GM18951 (cell line): ENCODE measurements at regions not wholly inside any gene's neighbourhood (a gene's known extent, or its start where the extent isn't known, plus 50 kb on each side); places are given as distances from the start of the nearest gene placed in this dataset.

Experiments used
- POLR2A ChIP-seq: IDR thresholded peaks from 4 replicates; pipeline ENCODE4 v1.6.1; 2011; ENCODE audit warnings: mild to moderate bottlenecking; ENCODE audit not compliant: insufficient read length, insufficient read depth; ENCODE audit errors: extremely low read depth
- in situ Hi-C: fragments of 300-500 bp; cut with MboI; formaldehyde crosslinking; loops from one replicate; pipeline ENCODE4 v1.12.0; 2022; ENCODE audit warnings: low sequenced_read_pairs, mixed read lengths, inconsistent platforms; ENCODE audit not compliant: unreplicated experiment

- in situ Hi-C loops: no loop called here
- no peak for TF ChIP-seq POLR2A
Measured at GRCh38 chr13:34144142-34144541, 326.2 kb downstream of the RFC3 start.

GRCh38 chr13:34145061-34145460, 327.1 kb downstream of the RFC3 start:
- in situ Hi-C loops: no loop called here
- no peak for TF ChIP-seq POLR2A

DNA sequence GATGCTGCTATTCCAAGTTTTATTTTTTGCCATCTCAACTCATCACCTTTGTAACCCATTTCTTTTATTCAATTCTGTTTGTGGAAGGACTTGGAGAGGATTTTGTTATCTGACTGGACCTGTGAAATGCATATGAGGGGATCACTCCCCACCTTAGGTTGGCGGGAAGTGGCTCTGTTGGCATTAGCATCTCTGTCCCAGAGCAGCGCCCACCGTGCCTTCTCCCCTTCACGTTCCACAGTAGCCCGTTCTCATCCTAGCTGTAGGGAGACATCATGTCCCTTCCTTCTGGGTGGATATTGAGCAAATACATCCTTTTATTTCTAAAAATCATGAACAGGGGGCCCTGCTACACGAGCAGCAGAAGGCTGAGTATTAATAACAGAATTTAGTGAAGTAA, 330.4 kb downstream of the RFC3 start:
- TF ChIP-seq POLR2A: no peak
- in situ Hi-C loops: no loop called here

- TF ChIP-seq POLR2A: no peak
- in situ Hi-C loops: no loop called here
Measured at GRCh38 chr13:34151885-34152284, 333.9 kb downstream of the RFC3 start.

GRCh38 chr13:34152409-34152808, 334.5 kb downstream of the RFC3 start:
- no peak for TF ChIP-seq POLR2A
- in situ Hi-C loops: no loop called here

- in situ Hi-C loops: no loop called here
- no peak for TF ChIP-seq POLR2A
Measured at GRCh38 chr13:34152996-34153395, 335.0 kb downstream of the RFC3 start.

DNA sequence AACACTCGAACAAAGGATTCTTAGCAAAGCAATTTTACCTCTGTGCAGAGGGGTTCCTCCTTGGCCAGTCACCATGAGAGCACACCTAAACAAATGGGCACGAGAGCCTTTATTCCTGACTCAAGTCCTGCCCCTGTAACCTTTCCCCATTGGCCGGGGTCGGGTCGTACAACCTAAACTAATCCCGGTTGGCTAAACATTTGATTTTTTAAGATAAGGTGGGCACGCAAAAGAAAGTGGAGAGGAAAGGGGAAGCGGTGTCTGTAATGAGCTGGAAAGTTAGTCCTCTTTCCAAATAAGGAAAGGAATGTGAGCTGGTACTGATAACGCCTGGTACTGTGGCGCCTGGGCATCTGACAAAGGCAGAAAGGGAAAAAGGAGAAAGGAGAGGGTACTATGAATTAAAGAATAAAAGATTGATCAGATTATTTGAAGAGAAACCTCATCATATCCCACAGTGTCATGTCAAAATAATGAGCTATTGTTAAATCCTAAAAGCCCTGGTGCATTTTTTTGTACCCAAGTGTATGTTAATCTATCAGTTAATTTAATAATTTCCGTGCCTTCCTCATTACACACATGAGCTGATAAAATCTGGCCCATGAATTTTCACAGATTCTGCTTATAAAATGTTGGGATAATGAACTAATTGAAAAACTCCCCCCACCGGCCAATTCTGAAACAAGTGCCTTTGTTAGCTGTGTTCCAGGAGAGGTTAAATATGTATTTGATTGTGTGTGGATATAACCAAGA, 335.7 kb downstream of the RFC3 start:
- in situ Hi-C loops: no loop called here
- TF ChIP-seq POLR2A: no peak

DNA sequence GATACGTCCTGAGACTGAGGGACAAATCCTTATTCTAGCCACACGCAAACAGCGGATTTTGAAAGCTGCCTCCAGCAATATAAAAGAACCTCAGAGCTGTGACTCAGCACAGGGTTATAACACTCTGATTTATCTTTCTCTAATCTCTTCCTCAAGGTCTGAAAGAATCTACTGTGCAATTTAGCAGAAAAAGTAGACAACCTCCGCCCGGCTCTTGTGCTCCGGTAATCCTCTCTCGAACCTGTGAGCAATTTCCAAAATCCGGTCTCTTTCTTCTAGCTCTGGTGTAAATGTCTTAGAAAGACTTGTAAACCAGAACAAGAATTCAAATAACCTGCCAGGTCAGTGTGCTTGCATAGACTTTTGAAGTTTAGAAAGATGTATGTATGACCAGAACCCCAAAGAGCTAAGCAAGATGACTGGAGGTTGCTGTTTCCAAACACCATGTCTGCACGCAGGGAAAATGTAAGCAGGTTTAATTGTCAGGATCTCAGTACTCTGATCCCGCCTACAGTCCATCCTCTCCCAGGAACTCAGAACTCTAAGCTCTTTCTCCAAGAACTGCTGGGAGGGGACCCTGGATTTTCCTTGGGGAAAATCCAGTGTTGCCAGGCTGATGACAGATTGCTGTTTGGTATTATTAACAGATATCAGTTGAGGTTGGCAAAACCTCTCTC, 338.1 kb downstream of the RFC3 start:
- no peak for TF ChIP-seq POLR2A
- in situ Hi-C loops: no loop called here

DNA sequence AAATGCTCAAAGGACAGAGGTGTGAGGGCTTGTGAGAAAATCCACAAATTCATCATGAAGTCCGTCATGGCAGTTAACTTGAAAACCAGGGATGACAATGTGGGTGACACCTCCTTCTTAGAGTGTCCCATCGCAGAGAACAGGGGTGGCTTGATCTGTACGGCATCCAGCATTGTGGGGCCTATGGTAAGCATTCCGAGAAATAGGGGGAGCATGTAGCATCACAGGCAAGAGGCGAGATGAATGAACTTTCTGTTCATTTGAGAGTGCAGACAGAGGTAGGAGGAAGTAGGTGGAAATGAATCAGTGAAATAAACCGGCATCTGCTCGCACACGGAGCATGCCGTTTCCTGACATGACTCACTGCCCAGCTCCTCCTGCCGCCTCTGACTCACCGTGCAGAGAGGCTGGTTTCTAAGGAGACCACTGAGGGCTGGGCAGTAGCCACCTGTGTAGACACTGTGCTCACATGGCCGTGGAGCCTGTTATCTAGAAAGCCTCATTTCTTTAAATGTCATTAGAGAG, 339.0 kb downstream of the RFC3 start:
- in situ Hi-C loops: no loop called here
- TF ChIP-seq POLR2A: no peak

GRCh38 chr13:34159946-34160345, 342.0 kb downstream of the RFC3 start:
- in situ Hi-C loops: no loop called here

DNA sequence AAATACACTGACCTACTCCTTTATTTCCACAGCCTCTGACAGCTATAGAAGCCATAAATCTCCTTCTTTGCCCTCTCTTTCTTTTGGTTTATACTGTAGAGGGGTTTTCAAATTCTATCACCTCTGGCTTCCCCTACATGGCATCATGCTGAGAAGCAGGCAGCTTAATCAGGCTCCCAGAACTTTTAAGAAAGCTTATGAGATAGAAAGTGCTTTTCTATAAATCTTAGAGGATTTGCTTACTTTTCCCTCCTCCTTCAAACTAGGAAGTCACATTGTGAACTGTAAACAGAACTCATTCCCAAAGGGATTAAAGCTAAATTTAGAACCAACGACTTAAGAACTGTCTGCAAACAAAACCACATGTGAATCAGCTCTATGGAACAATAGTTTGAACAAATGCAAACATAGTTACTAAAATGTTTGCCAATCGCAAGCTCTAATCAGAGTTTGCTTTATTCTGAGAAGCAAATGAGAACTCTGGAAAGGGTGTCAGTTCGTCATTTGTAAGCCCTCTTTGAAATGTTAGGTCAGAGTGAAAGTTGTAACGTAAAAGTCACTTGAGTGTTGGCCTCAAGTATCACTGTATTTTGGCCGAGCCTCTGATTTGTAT, 344.1 kb downstream of the RFC3 start:
- no peak for TF ChIP-seq POLR2A
- in situ Hi-C loops: no loop called here

More at GRCh38 chr13:34159946-34160345, 342.0 kb downstream of the RFC3 start:
- TF ChIP-seq POLR2A: no peak

- in situ Hi-C loops: no loop called here
Measured at GRCh38 chr13:34162544-34162933, 344.6 kb downstream of the RFC3 start.

GRCh38 chr13:34164582-34164981, 346.6 kb downstream of the RFC3 start:
- in situ Hi-C loops: no loop called here
- no peak for TF ChIP-seq POLR2A

More at GRCh38 chr13:34162544-34162933, 344.6 kb downstream of the RFC3 start:
- no peak for TF ChIP-seq POLR2A
